GM12878 (cell line): ENCODE measurements at regions not wholly inside any gene's neighbourhood (a gene's known extent, or its start where the extent isn't known, plus 50 kb on each side); places are given as distances from the start of the nearest gene placed in this dataset.

Experiments
- ATAC-seq: fragments of 200-7000 bp; cut with Tn5 transposase; 3 replicates; pipeline ENCODE4 v1.9.1; 2020; ENCODE audit warnings: mild to moderate bottlenecking, moderate library complexity
- BruUV-seq: library from RNA; stranded (reverse); fragments of 400-500 nt; replicated peaks from 2 replicates; lab custom pipeline; 2021; lab: Mats Ljungman, UMichigan
- CTCF ChIA-PET: fragments of 300-600 bp; sonication (Branson Sonifier 250); formaldehyde crosslinking; extraction: SDS; loops from one replicate; lab custom pipeline; 2021; ENCODE audit warnings: inconsistent platforms; lab: Yijun Ruan, JAX
- POLR2A ChIA-PET: fragments of 350-600 bp; formaldehyde crosslinking; extraction: SDS; loops from one replicate; lab custom pipeline; 2021; ENCODE audit warnings: inconsistent platforms; lab: Charles Lee
- RAD21 ChIA-PET: fragments of 300-600 bp; sonication (Branson Sonifier 250); formaldehyde crosslinking; loops from one replicate; lab custom pipeline; 2023; ENCODE audit warnings: antibody characterized with exemption; ENCODE audit not compliant: unreplicated experiment; lab: Charles Lee
- SMC1A ChIA-PET: fragments of 300-600 bp; sonication (Branson Sonifier 250); formaldehyde crosslinking; loops from one replicate; lab custom pipeline; 2023; ENCODE audit not compliant: unreplicated experiment, uncharacterized antibody; lab: Charles Lee
- DNase-seq: peaks from one replicate; pipeline ENCODE4 v3.0.0-alpha.2; 2011; ENCODE audit warnings: low read depth, low spot score
- FAIRE-seq: peaks from 3 replicates; lab custom pipeline; 2011; peaks lifted over from hg19 to GRCh38; lab: Jason Lieb, UNC
- H2AFZ ChIP-seq: 2 replicates; pipeline ENCODE4 v1.6.0; 2011; ENCODE audit warnings: low read depth, low read length, control low read depth; ENCODE audit not compliant: control insufficient read depth
- H3K27ac ChIP-seq: 2 replicates; pipeline ENCODE4 v1.5.1; 2011; ENCODE audit warnings: control low read depth; ENCODE audit not compliant: control insufficient read depth, insufficient read depth
- H3K27me3 ChIP-seq, 2 experiments: replicated peaks in 1 of 2; 2 replicates each; pipeline versions ENCODE4 v1.6.0 to v1.6.1; 2011; ENCODE audit warnings: low read length in 1 of 2; ENCODE audit not compliant: control insufficient read depth in 2 of 2, insufficient read depth in 2 of 2
- H3K36me3 ChIP-seq, 2 experiments: 2 replicates each; pipeline ENCODE4 v1.5.1; 2011; ENCODE audit warnings: low read length in 1 of 2; ENCODE audit not compliant: control insufficient read depth in 2 of 2, insufficient read depth in 2 of 2
- H3K4me1 ChIP-seq: 2 replicates; pipeline ENCODE4 v1.6.1; 2011; ENCODE audit warnings: mild to moderate bottlenecking, low read length, moderate library complexity, mixed read lengths; ENCODE audit not compliant: control insufficient read depth, insufficient read depth
- H3K4me2 ChIP-seq: 2 replicates; pipeline ENCODE4 v1.6.0; 2011; ENCODE audit warnings: control low read depth; ENCODE audit not compliant: control insufficient read depth, insufficient read depth
- H3K4me3 ChIP-seq: fragments of 200-600 bp; sonication (generic); 2 replicates; pipeline ENCODE4 v1.5.1; 2016
- H3K79me2 ChIP-seq: 2 replicates; pipeline ENCODE4 v1.6.0; 2011; ENCODE audit warnings: low read length; ENCODE audit not compliant: control insufficient read depth, insufficient read depth
- H3K9ac ChIP-seq: 2 replicates; pipeline ENCODE4 v1.8.0; 2011; ENCODE audit warnings: low read length, control low read depth, mixed read lengths; ENCODE audit not compliant: control insufficient read depth, insufficient read depth
- H3K9me3 ChIP-seq: replicated peaks from 3 replicates; pipeline ENCODE4 v1.5.1; 2011; ENCODE audit warnings: mild to moderate bottlenecking, low read length; ENCODE audit not compliant: control insufficient read depth, insufficient read depth
- H4K20me1 ChIP-seq: 2 replicates; pipeline ENCODE4 v1.6.0; 2011; ENCODE audit not compliant: control insufficient read depth, insufficient read depth
- CREM ChIP-seq: IDR thresholded peaks from 2 replicates; pipeline ENCODE4 v1.6.1; 2014; ENCODE audit warnings: antibody characterized with exemption, low read depth
- NR2F1 ChIP-seq: fragments of 450-650 bp; conservative IDR thresholded peaks from 2 replicates; pipeline ENCODE4 v1.6.1; 2017; ENCODE audit warnings: mild to moderate bottlenecking
- PML ChIP-seq: IDR thresholded peaks from 2 replicates; pipeline ENCODE4 v1.6.1; 2012; ENCODE audit warnings: low read length, inconsistent platforms
- POLR2A ChIP-seq: IDR thresholded peaks from 2 replicates; pipeline ENCODE4 v1.6.1; 2011; ENCODE audit warnings: low read depth, mild to moderate bottlenecking, low read length
- RB1 ChIP-seq: fragments of 450-650 bp; formaldehyde crosslinking; IDR thresholded peaks from 2 replicates; pipeline ENCODE4 v1.6.1; 2017; ENCODE audit warnings: mild to moderate bottlenecking, borderline replicate concordance
- USF2 ChIP-seq: IDR thresholded peaks from 2 replicates; pipeline ENCODE4 v1.6.1; 2011; ENCODE audit warnings: low read depth, low read length, improper control_type of control experiment, borderline replicate concordance
- YBX1 ChIP-seq: fragments of 450-650 bp; IDR thresholded peaks from 2 replicates; pipeline ENCODE4 v1.6.1; 2016; ENCODE audit warnings: antibody characterized with exemption
- ZSCAN29 ChIP-seq: fragments of 450-650 bp; IDR thresholded peaks from 2 replicates; pipeline ENCODE4 v1.6.1; 2017; ENCODE audit warnings: mild to moderate bottlenecking, moderate library complexity
- WGBS: methylation state at CpG from one replicate; pipeline ENCODE4 v1.1.6; 2016; ENCODE audit warnings: low lambda C conversion rate; ENCODE audit not compliant: insufficient replicate concordance, insufficient coverage; ENCODE audit errors: missing lambda C conversion rate; 5-methylcytosine and 5-hydroxymethylcytosine counted together
- in situ Hi-C: fragments of 300-500 bp; cut with MboI; formaldehyde crosslinking; loops from 9 replicates; pipeline ENCODE4 v1.14.3; 2018; ENCODE audit warnings: mixed read lengths
- intact Hi-C: fragments of 100-400 bp; cut with micrococcal nuclease; formaldehyde crosslinking; loops from one replicate; pipeline ENCODE4 v1.14.2; 2022; ENCODE audit not compliant: unreplicated experiment

GRCh38 chr4:124527364-124527763 is 185.2 kb downstream of the ANKRD50 start:
- CTCF ChIA-PET: interaction anchor here (1.2 kb wide), 1 partner anchor 94 kb away, joined by 3 read pairs; no protein-coding TSS in a partner anchor
- no peak for FAIRE-seq

GRCh38 chr4:124529131-124529530 is 183.4 kb downstream of the ANKRD50 start:
- Histone ChIP-seq H3K9ac (no peak overlapping the region), H3K36me3 (no peaks in the 10 kb centered on the region), H3K27me3 (no peaks in the 10 kb centered on the region; a peak in 1 of 4 replicates), H4K20me1 (no peaks in the 10 kb centered on the region; the same call in 1 of the 2 replicates), H3K4me3 (no peak overlapping the region)
- in situ Hi-C loops: no loop called here
- CTCF ChIA-PET: no interaction called here
- POLR2A ChIA-PET: no interaction called here
- RAD21 ChIA-PET: no interaction called here
- intact Hi-C loops: no loop called here
- TF ChIP-seq YBX1 (no peak), CREM (no peak), PML (no peak), RB1 (no peak), NR2F1 (no peak)
- TF ChIP-seq, all 136 proteins: peak for 0
- FAIRE-seq (no peak), DNase-seq (no peak), ATAC-seq (no peak)
- Histone ChIP-seq H3K4me1 (no peaks in the 10 kb centered on the region), H3K9me3 (no peaks in the 10 kb centered on the region), H2AFZ (no peak overlapping the region), H3K4me2 (no peak overlapping the region), H3K79me2 (no peaks in the 10 kb centered on the region), H3K27ac (no peak overlapping the region)
- SMC1A ChIA-PET: no interaction called here
- WGBS: 33% methylated on average over 1 of the region's 1 CpG
- BruUV-seq: no TSS peak

More at GRCh38 chr4:124527364-124527763, 185.2 kb downstream of the ANKRD50 start:
- Histone ChIP-seq H3K27ac (no peak overlapping the region), H3K79me2 (no peaks in the 10 kb centered on the region), H3K4me2 (no peak overlapping the region), H3K27me3 (no peaks in the 10 kb centered on the region; a peak in 1 of 4 replicates), H3K4me1 (no peaks in the 10 kb centered on the region), H4K20me1 (no peaks in the 10 kb centered on the region; the same call in 1 of the 2 replicates), H3K9ac (no peak overlapping the region), H3K4me3 (no peak overlapping the region), H2AFZ (no peak overlapping the region), H3K9me3 (no peaks in the 10 kb centered on the region), H3K36me3 (no peaks in the 10 kb centered on the region)
- DNase-seq (no peak), ATAC-seq (no peak)
- TF ChIP-seq USF2 (no peak), POLR2A (no peak), ZSCAN29 (no peak)
- in situ Hi-C loops: no loop called here
- RAD21 ChIA-PET: no interaction called here
- POLR2A ChIA-PET: interaction anchor here (0.6 kb wide), 1 partner anchor 74 kb away, joined by 3 read pairs; no protein-coding TSS in a partner anchor
- BruUV-seq: no TSS peak
- 43% methylated on average over 3 of the region's 3 CpGs for WGBS
- intact Hi-C loops: no loop called here
- SMC1A ChIA-PET: interaction anchor here (0.6 to 1.0 kb wide), 2 partner anchors 12 to 316 kb away, joined by 3 read pairs; no protein-coding TSS in a partner anchor
